KMS-11 (cell line): ENCODE measurements at regions not wholly inside any gene's neighbourhood (a gene's known extent, or its start where the extent isn't known, plus 50 kb on each side); places are given as distances from the start of the nearest gene placed in this dataset.

Source experiments
- H2AFZ ChIP-seq: fragments of 200-600 bp; sonication (generic); 2 replicates; pipeline ENCODE4 v1.6.1; 2016; ENCODE audit warnings: antibody characterized with exemption, mixed run types, low read depth
- H3K27ac ChIP-seq: fragments of 200-600 bp; sonication (generic); 2 replicates; pipeline ENCODE4 v1.6.1; 2016; ENCODE audit warnings: mild to moderate bottlenecking, mixed run types
- H3K27me3 ChIP-seq: fragments of 200-600 bp; sonication (generic); 2 replicates; pipeline ENCODE4 v1.6.1; 2017; ENCODE audit warnings: mild to moderate bottlenecking, low read depth, mixed run types, moderate library complexity; ENCODE audit not compliant: insufficient read depth
- H3K36me3 ChIP-seq: fragments of 200-600 bp; sonication (generic); 2 replicates; pipeline ENCODE4 v1.6.1; 2017; ENCODE audit warnings: mild to moderate bottlenecking, mixed run types; ENCODE audit not compliant: insufficient read depth
- H3K4me1 ChIP-seq: fragments of 200-600 bp; sonication (generic); 2 replicates; pipeline ENCODE4 v1.6.1; 2016; ENCODE audit warnings: mild to moderate bottlenecking, low read depth, mixed run types; ENCODE audit not compliant: poor library complexity, severe bottlenecking
- H3K4me2 ChIP-seq: fragments of 200-600 bp; sonication (generic); 2 replicates; pipeline ENCODE4 v1.7.0; 2016; ENCODE audit warnings: mild to moderate bottlenecking, mixed run types
- H3K4me3 ChIP-seq: fragments of 200-600 bp; sonication (generic); IDR thresholded peaks from 2 replicates; pipeline ENCODE4 v1.6.1; 2017; ENCODE audit warnings: low read depth, low read length, mixed read lengths; ENCODE audit not compliant: insufficient read depth
- H3K79me2 ChIP-seq: fragments of 200-600 bp; sonication (generic); 2 replicates; pipeline ENCODE4 v1.6.1; 2016; ENCODE audit warnings: low read depth, mixed run types; ENCODE audit not compliant: insufficient read depth
- H3K9ac ChIP-seq: fragments of 200-600 bp; sonication (generic); 2 replicates; pipeline ENCODE4 v1.6.1; 2016; ENCODE audit warnings: mild to moderate bottlenecking, mixed run types
- H4K20me1 ChIP-seq: fragments of 200-600 bp; sonication (generic); 2 replicates; pipeline ENCODE4 v1.6.1; 2016; ENCODE audit warnings: mild to moderate bottlenecking, mixed run types; ENCODE audit not compliant: insufficient read depth
- TF ChIP-seq, protein P1 (sequence below): fragments of 200-600 bp; sonication (generic); conservative IDR thresholded peaks from 2 replicates; pipeline ENCODE4 v1.6.1; 2017; ENCODE audit warnings: low read depth, mild to moderate bottlenecking, antibody characterized with exemption, low read length, moderate library complexity, mixed read lengths

DNA sequence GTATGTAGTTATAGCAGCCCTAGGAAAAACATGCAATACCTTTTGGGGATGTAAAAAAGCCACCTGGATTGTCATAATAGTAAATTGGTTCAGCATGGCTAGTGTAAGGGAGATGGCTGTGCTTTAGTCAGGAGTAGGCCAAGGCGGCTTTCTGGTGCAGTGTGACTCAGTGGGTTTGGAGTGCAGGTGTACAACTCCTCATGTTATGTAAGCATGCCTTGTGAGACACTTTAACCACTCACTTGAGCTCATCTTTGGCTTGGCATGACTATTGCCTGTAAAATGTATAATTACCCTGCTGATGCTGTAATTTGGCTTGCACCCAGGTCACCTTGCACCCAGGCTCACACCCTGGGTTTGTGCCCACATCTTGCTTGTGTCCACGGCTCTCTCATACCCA, 239.2 kb upstream of the GLI3 start:
- no peaks in the 10 kb centered on the region for H3K79me2 ChIP-seq
- no peak overlapping the region for H3K27ac ChIP-seq
- TF ChIP-seq, protein P1, sequence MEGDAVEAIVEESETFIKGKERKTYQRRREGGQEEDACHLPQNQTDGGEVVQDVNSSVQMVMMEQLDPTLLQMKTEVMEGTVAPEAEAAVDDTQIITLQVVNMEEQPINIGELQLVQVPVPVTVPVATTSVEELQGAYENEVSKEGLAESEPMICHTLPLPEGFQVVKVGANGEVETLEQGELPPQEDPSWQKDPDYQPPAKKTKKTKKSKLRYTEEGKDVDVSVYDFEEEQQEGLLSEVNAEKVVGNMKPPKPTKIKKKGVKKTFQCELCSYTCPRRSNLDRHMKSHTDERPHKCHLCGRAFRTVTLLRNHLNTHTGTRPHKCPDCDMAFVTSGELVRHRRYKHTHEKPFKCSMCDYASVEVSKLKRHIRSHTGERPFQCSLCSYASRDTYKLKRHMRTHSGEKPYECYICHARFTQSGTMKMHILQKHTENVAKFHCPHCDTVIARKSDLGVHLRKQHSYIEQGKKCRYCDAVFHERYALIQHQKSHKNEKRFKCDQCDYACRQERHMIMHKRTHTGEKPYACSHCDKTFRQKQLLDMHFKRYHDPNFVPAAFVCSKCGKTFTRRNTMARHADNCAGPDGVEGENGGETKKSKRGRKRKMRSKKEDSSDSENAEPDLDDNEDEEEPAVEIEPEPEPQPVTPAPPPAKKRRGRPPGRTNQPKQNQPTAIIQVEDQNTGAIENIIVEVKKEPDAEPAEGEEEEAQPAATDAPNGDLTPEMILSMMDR: no peak
- H3K4me2 ChIP-seq: no peak overlapping the region
- H3K36me3 ChIP-seq: no peaks in the 10 kb centered on the region
- no peaks in the 10 kb centered on the region for H4K20me1 ChIP-seq
- H2AFZ ChIP-seq: no peak overlapping the region
- H3K9ac ChIP-seq: no peak overlapping the region
- H3K4me3 ChIP-seq: no peak overlapping the region
- no peaks in the 10 kb centered on the region for H3K4me1 ChIP-seq
- no peaks in the 10 kb centered on the region for H3K27me3 ChIP-seq

DNA sequence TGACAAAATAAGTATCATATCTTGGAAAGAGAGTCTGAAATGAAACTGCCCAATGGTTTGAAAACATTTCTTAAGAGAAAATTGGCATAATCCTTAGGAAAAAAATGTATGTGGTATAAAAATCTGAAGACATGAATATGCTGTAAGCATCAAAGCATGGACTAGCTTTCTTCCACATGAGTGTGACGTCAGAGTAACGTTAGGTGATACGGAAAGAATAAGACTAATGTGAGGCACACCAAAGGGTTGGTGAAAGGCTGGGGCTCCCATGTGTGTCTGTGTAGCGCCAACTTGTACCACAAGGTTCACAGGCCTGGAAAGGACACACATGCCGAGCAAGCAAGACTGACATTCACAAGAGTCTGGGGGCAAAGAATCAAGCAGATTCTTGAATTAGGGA, 238.1 kb upstream of the GLI3 start:
- no peaks in the 10 kb centered on the region for H3K36me3 ChIP-seq
- no peak overlapping the region for H3K4me3 ChIP-seq
- H3K4me2 ChIP-seq: no peak overlapping the region
- H3K4me1 ChIP-seq: no peaks in the 10 kb centered on the region
- H3K27ac ChIP-seq: no peak overlapping the region
- H3K79me2 ChIP-seq: no peaks in the 10 kb centered on the region
- TF ChIP-seq, protein P1: no peak
- H3K27me3 ChIP-seq: no peaks in the 10 kb centered on the region
- no peak overlapping the region for H3K9ac ChIP-seq
- no peaks in the 10 kb centered on the region for H4K20me1 ChIP-seq
- no peak overlapping the region for H2AFZ ChIP-seq

DNA sequence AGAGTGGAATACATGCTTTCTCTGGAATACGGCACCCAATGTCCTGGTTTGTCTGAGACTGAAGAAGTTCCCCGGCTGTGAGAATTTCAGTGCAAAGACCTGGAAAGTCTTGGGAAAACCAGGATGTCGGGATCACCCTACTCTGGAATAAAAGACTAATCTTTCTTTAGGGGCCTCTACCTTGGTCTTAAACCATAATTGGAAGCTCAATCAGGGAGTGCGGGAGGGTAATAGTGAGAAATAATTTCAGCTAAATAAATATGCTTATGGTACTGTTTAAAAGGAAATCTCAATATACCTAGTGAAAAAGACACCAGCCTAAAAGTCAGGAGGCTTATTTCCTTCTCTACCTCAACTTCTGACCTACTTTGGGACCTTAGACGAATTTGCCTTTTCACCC, 236.1 kb upstream of the GLI3 start:
- Histone ChIP-seq H3K4me3 (no peak overlapping the region), H3K4me2 (no peak overlapping the region), H4K20me1 (no peaks in the 10 kb centered on the region), H3K9ac (no peak overlapping the region), H3K4me1 (no peaks in the 10 kb centered on the region), H2AFZ (no peak overlapping the region), H3K27me3 (no peaks in the 10 kb centered on the region), H3K27ac (no peak overlapping the region), H3K79me2 (no peaks in the 10 kb centered on the region), H3K36me3 (no peaks in the 10 kb centered on the region)
- TF ChIP-seq, protein P1: no peak

DNA sequence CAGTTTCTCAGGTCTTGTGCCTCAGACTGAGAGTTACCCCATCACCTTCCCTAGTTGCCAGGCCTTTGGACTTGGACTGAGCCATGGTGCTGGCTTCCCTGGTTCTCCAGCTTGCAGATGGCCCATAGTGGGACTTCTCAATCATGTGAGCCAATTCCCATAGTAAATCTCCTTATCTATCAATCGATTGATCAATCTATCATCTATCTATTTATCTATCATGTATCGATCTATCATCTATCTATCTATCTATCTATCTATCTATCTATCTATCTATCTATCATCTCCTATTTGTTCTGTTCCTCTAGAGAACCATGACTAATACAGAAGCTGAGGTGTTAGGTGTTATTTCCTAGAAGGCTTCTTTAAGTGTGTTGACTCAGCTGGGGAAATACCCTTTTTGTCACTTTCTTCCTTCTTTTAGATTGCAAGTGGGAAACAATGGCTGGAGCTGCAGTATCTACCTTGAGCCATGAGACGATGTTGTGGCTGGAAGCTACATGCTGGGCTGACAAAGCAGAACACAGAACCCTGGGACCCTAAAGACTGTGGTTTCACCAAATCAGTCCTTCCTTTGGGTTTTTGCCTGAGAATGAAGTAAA, 234.7 kb upstream of the GLI3 start:
- Histone ChIP-seq H3K4me2 (no peak overlapping the region), H2AFZ (no peak overlapping the region), H3K36me3 (no peaks in the 10 kb centered on the region), H4K20me1 (no peaks in the 10 kb centered on the region), H3K27me3 (no peaks in the 10 kb centered on the region), H3K79me2 (no peaks in the 10 kb centered on the region), H3K4me1 (no peaks in the 10 kb centered on the region), H3K27ac (no peak overlapping the region), H3K4me3 (no peak overlapping the region), H3K9ac (no peak overlapping the region)
- TF ChIP-seq, protein P1: no peak

DNA sequence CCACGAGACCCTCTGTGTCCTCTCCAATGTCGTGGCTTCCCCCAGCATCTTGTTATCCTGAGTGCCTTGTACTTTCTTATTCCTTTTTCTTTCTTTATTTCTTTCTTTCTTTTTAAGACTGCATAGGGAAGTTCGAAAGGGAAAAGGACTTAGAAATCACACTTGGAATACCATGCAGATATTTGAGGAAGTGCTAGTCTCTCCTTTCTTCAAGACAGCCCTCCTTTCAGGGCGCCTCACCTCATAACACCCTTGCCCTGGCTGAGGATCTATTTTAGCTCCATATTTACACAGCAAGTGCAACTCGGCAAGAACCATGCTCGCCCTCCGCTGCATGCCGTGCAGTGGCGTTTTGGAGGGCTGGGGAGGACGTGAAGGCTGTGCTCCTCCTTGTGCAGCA, 232.3 kb upstream of the GLI3 start:
- H3K4me2 ChIP-seq: no peak overlapping the region
- H3K36me3 ChIP-seq: no peaks in the 10 kb centered on the region
- H3K27me3 ChIP-seq: no peaks in the 10 kb centered on the region
- H4K20me1 ChIP-seq: no peaks in the 10 kb centered on the region
- no peak overlapping the region for H3K9ac ChIP-seq
- no peaks in the 10 kb centered on the region for H3K4me1 ChIP-seq
- no peak overlapping the region for H3K27ac ChIP-seq
- TF ChIP-seq, protein P1: no peak
- H3K4me3 ChIP-seq: no peak overlapping the region
- no peak overlapping the region for H2AFZ ChIP-seq
- no peaks in the 10 kb centered on the region for H3K79me2 ChIP-seq
